HG03469 (cell line): ENCODE measurements at regions not wholly inside any gene's neighbourhood (a gene's known extent, or its start where the extent isn't known, plus 50 kb on each side); places are given as distances from the start of the nearest gene placed in this dataset.

Source experiments
- ATAC-seq: cut with Tn5 transposase; IDR thresholded peaks from one replicate; pipeline ENCODE4 v1.9.1; 2021; ENCODE audit warnings: mild to moderate bottlenecking, moderate library complexity, moderate number of reproducible peaks; ENCODE audit not compliant: unreplicated experiment

DNA sequence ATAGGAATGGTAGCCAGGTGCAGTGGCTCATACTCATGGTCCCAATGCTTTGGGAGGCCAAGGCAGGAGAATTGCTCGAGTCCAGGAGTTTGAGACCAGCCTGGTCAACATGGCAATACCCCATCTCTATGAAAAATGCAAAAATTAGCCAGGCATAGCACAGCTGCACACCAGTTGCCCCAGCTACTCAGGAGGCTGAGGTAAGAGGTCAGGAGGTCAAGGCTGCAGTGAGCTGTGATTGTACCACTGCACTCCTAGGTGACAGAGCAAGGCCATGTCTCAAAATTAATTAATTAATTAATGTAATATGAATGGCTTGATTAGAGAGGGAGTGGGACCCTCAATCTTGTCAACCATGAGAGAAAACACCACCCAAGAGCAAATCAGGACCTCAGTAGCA, 198.7 kb upstream of the DUSP10 start:
- ATAC-seq = no peak

DNA sequence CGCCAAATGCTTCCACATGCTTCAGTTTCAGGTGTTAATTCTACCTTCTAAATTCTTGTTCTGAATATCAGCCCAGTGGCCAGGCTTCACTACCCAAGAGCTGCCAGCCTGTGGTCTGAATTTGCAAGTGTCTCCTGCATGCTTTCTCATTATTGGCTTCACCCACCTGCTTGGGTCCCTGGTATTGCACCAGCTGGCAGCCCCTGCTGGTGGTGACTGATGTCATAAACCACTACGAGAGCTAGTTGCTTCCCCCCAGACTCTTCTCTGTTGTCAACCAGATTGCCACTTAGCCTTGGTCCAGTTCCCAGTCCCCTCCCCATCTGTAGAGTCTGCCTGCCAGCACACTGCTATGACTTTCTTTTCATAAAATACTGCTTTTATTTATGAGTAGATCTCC, 197.7 kb upstream of the DUSP10 start:
- ATAC-seq = peak; percentile 56

DNA sequence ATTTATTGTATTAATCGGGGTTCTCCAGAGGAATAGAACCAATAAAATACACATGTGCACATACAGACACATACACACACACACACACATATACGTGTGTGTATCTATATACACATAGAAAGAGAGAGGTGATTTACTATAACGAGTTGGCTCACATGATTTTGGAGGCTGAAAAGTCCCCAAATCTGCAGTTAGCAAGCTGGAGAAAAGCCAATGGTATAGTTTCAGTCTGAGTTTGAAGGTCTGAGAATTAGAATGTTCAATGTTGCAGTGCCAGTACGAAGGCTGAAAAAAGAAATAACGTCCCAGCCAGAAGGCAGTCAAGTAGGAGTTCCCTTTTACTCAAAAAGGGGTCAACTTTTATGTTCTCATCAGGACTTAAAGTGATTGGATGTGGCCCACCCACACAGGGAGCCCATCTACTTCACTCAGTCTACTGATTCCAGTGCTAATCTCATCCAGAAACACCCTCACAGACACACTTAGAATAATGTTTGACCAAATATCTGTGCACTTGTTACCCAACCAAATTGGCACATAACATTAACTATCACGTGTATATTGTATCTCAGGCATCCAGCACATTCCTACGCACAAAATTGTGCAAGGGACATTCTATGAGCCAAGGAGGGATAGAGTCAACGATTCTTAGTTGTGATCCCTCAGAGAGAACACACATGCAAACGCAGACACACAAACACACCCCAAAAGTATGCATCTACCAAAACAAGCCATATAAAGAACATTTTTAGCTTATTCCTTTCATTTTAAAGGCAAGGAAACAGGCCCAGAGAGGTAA, 195.5 kb upstream of the DUSP10 start:
- ATAC-seq = peak; percentile 57

DNA sequence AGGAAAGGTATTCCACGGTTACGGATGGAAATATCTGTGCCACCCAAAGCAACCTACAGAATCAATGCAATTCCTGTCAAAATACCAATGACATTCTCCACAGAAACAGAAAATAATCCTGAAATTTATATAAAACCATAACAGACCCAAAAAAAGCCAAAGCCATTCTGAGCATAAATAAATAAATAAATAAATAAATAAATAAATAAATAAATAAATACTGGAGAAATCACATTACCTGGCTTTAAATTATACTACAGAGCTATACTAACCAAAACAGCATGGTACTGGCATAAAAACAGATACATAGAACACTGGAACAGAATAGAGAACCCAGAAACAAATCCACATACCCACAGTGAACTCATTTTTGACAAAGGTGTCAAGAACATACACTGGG, 191.9 kb upstream of the DUSP10 start:
- no peak for ATAC-seq

DNA sequence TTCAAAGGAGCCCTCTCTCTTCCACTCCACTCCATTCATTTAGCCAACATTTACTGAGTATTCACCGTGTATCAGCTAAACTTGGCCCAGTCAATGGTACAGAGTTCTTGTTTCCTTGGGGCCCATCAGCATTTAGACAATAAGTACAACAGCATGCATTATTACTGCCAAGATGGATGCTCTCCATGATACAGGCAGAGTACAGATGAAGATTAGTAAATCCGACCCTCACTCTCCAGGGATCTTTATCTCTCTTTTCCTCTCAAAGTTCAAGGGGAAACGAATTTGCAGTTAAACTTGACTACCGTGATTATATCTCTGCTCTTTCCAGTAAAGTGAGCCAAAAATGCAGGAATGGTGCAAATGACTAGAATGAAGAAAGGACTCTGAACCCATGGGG, 184.6 kb upstream of the DUSP10 start:
- ATAC-seq = no peak

DNA sequence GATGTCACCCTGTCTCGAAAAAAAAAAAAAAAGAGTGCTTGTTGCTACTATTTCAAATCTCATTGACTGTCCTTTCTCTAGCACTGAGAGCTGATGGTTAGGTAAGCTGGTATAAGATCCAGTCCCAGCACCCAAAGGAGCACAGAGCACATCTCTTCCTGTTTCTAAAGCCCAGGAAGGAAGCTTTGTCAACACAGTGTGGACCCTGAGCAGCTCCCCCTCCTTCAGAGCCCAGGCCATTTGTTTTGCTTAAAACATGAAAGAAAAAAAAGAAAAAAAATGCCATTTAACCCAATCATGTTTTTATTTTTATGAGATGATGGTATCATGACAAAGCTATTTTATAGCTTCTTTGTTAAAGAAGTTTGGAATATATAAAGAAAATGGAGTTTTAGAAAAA, 184.1 kb upstream of the DUSP10 start:
- no peak for ATAC-seq

DNA sequence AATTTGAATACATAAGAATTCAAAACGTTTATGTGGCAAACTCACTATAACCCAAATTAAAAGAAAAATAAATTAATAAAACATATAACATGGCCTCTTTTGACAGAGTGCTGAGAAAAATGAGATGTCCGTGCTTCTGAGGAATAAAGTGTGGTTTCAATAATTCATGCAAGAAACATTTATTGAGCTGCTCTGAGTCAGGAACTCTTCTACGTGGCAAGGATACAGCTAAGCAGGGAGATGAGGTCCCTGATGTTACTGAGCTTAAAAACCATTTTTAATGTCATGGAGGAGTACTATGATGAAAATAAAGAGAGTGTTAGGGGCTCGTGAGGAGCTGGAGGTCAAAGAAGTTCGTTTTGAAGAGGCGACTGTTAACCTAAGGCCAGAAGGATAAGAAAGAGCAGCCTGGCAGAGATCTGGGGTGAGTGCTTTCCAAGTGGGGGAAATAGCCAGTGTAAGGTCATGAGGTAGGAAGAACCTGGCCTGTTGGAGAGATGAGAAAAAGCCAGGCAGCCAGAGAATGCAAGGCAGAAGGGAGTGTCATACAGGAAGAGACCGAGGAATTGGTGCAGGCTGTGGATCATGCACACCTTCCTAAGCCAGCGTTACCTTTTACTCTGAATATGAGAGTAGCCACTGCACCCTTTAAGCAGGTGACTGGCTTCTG, 182.2 kb upstream of the DUSP10 start:
- no peak for ATAC-seq

DNA sequence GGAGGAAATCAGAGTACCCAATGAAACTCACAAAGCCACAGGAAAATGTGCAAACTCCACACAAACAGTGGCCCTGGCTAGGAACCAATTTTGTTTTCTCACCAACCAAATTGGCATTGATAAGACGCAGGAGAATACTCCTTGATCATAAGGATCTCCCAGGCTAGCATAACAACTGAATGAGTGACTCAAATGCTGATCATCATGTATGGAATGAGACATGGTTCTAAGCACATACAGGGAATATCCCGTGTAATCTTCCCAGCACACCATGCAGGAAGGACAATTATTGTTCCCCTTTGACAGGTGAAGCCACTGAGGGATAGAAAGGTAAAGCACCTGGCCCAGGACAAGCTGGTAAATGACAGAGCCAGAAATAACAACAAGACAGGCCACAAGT, 180.0 kb upstream of the DUSP10 start:
- no peak for ATAC-seq

DNA sequence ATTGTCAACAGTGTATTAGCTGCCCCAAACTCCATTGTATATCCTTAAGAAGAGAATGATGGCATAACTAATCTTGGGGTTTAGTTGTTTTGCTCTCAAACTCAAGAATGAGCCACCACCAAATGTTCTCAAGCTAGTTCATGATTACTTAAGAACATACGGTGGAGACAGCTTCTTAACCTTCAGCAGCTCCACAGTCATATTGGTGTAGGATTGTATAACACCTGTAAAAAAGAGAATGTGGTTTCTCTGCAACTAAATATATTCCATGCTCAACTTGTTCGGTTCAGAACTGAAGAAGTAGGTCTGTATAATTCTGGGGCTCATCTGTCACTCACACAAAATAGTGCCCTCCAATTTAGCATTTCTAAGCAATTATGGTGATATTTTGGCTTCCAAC, 177.9 kb upstream of the DUSP10 start:
- no peak for ATAC-seq

DNA sequence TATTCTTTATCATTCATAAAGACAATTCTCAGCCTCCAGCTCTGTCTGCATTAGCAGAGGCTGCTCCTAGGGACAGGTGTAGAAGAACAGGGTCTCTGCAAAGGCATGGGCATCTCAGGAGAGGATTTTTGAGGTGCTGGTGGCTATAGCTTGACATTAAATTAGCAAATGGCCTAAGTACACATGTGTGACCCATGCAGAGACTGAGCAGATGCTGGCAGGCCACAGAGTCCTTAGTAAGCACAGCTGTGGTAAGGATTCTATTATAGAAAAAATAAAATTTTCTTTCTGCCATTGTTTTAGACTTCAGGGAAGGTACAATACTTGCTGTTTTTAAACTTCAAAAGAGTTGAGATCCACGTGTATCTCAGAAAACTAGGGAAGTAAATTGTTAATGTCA, 177.5 kb upstream of the DUSP10 start:
- ATAC-seq = no peak

DNA sequence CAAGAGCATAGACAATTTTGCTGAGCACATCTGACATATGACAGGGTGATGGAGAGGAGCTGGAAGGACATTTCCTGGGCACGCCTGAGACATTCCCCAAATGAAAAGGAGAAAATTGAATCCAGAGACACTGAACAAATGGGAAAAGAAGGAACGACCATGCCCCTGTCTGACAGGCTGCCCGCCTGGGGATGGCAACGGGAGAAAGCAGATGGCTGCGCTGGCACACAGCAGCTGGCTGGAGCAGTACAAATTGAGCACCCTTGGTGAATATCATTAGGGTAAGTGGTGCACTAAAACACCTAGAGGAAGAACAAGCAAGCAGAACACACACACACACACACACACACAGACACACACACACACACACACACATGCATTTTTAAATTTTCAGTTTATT, 174.3 kb upstream of the DUSP10 start:
- no peak for ATAC-seq

DNA sequence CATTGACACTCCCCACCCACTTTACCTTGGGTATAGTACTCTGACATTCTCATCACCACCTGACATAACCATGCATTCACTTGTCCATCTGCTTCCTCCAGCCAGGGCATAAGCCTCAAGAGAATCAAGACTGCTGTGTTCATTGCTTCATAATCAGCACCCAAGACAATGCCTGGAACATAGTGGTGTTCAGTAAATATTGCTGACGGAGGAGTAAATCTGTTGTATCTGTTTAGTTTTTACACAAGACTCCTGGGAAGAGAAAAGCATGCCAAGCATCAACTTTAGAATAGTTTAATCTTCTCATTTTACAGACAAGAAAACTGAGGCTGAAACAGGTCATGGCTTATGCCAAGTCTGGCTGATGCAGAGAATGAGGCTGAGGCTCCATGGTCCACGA, 173.9 kb upstream of the DUSP10 start:
- no peak for ATAC-seq

DNA sequence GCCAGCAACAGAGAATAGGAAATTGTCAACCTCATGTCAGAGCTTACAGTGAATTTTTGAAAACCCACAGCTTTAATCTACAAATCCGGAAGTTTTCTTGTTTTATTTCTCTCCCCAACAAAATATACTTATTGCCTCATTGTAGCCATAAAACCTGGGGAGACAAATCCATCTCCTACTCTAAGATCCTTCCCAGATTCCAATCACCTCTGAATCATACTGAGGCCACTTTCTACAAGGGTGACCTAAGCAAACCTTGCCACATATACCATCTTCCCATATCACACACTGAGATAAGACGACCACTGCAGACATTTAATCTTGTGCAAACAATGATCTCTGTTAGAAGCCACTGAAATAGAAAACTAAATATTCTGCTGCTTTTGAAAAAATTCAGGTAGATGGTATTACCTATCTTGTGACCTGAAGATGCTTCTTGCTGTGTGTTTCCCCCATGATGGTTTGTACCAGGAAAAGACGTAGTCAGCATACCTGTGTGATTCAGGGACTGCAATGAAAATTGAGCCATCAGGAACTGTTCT, 171.5 kb upstream of the DUSP10 start:
- ATAC-seq = no peak

DNA sequence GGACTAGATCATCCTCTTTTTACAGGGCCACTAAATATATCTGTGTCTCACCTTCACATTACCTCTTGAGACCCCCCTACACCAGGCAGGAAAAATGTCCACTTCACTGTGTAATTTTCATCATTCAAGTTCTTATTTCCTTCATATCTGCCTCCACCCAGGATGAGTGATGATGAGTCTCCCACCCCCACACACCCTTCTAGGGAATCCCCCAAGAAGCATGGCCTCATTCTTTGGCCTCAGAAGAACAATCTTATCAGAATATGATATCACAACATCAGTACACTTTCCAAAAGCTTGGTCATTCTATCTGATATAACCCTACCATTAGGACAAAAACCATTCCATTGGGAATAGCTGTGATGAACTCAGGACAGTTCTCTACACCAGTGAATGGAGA, 170.3 kb upstream of the DUSP10 start:
- no peak for ATAC-seq

DNA sequence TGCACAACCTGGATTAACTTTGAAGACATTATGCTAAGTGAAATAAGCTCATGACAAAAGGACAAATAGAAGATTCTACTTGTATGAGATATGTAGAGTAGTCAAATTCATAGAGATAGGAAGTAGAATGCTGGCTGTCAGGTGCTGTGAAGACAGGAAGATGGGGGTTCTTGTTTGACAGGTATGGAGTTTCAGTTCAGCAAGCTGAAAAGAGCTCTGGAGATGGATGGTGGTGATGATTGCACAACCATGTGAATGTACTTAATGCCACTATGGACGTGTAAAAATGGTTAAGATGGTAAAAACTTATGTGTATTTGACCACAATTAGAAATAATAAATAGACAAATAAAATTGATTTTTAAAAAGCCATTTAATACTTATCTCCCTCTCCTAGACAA, 169.8 kb upstream of the DUSP10 start:
- peak; percentile 47 for ATAC-seq

DNA sequence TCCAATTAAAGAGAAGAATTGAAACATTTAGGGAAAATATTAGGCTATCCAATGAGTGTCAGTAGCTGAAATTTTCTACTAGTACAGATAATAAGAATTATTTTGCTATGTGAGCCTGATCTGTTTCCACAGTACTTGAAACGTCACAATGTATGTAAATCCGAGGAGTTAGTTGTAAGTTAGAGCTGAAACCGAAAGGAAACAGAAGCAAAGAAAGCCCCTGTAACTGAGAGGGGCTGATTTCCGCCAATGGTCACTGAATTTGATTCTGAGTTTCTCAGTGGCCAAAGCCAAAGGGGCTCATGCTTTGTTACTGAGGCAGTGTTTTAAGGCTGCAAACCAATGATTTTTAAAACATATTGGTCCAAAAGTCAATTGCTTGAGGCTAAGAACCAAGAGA, 168.3 kb upstream of the DUSP10 start:
- no peak for ATAC-seq

DNA sequence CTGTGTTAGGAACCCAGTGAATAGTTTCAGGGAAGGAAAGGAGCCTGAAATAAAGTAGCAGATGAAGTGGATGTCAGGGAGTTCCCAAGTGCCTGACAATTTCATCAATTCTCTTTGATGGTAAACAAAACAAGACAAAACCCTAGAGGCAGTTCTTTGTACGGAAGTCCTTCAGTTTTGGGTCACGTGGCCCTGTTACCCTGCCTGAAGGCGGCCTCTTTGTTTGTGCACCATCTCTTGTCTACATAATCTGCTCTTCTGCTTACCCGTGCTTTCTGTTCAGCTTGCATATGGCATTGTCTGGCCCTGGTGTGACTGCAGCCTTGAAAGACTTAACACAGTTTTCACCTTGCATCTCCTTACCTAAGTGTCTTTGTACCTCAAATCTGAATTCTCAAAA, 166.7 kb upstream of the DUSP10 start:
- ATAC-seq = no peak

DNA sequence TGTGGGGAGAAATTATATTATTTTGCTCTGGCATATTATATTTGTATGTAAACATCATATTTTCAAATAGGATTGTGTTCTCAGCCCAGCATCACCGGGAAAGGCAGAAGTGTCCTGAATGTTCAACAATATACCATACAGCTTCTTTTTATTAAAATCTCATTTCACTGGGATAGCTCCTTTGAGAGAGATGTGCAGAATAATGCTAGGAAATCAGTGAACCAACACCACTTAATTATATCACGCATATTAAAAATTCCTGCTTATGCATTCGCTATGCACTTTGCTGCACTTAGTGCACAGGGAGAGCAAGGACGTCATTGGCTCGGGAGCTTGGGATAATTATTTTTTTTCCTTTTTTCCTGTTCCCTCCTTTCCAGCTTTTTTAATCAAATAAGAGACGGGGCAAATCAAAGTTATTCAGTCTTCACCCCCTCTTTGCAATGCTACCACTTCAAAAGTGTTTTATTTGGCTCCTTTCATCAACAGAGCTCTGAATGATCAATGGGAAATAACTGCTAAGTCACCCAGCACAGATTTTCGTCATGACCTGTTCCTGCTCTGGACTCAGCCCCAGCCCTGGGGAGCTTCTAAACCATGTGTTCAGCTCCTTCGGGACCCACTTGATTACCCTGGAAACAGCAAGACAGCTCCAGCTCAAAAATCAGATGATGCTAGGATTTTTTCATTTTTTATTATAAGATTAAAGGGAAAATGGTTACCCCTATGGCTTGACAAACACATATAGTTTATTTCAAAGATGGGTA, 165.5 kb upstream of the DUSP10 start:
- ATAC-seq = no peak

DNA sequence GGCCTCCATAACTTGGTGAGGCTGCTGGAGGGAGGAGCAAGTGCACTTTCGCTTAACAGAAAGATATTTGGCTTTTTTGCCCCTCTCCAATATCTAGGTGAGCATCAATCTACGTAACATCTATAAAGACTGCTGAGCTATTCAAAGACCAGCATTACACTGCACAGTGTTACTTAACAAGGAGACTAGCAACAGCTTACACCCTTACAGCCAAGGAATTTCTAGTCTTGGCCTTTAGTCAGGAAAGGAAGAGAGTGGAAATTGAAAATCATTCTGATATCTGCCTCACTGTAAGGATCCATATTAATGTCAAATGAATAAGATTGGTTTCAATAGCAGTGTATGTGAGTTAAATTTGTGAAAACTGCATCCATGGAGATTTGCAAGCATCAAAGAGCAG, 163.9 kb upstream of the DUSP10 start:
- ATAC-seq = no peak

DNA sequence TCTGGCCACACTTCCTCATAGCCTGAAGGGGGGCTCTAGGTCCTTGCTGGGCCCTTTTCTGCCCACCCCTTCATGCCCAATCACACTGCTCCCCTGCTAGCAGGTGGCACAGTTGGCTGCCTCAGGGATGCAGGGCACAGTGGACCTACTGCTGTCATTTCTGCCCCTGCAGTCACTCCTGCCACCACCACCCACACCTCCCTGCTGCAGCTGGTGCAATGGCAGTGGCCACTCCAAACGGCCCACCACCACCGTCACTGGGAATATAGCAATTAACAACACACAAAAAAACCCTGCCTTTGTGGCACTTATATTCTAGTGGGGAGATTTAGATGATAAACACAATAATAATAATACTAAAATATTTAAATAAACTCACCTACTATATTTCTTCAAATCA, 162.4 kb upstream of the DUSP10 start:
- ATAC-seq = no peak

DNA sequence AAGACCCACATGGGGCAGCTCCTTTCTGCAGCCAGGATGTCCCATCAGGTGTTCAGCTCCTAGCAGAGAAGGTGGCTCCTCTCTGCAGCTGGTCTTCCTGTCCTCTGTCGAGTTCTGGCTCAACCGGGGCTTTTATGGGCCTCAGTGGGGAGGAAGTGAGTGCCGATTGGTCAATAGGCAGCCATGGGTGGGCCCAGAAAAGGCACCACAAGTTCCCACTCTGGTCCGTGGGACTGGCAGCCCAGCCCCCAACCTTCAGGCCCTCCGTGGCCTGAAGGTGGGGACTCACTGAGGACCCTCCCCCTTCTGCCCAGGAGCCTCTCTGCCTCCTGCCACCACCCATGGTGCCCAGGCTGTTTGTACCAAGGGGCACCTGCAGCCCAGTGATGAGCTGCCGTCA, 161.7 kb upstream of the DUSP10 start:
- ATAC-seq = no peak

DNA sequence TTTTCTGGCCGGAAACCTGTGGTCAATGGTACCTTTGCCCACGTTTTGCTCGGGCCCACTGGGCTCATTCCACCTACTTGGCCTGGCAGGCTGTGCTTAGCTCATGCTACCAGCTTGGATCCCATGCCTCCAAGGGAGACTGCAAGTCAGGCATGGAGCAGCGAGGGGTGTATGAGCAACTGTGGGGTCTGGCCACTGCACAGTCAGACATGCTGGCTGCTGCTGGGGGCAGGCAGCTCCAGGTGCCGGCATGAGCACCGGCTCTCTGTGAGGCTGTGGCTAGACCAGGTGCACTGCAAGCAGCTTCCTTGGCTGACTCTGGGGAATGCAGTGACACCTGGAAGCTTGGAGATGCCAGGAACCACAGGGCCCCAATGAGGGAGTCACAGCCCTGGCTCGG, 161.1 kb upstream of the DUSP10 start:
- ATAC-seq = no peak
